ENCODE measurements at regions not wholly inside any gene's neighbourhood (a gene's known extent, or its start where the extent isn't known, plus 50 kb on each side); places are given as distances from the start of the nearest gene placed in this dataset.

DNA sequence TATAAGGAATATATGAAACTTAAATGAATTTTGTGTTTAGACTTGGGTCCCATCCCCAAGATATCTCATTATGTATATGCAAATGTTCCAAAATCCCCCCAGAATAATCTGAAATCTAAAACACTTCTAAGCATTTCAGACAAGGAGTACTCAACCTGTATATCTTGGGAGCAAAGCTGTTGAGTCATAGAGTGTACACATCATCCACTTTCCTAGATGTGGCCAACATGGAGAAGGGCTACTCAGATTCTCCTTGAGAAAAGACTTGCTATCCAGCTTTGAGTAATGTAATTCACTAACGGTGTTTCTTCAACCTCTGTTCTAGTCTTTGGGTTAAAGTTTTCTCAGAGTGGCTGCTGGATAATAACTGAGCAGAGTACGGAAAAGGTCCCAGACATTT lies 215.5 kb upstream of the POU1F1 start:
- no TSS peak for BruUV-seq (replicated peaks)
- POLR2A ChIA-PET (ENCODE audit: unreplicated experiment) = no interaction called here

More for the DNA sequence above, 215.5 kb upstream of the POU1F1 start:
- WGBS, 2 experiments (ENCODE audit: extremely low coverage in 2 of 2, insufficient read length in 1 of 2) = no CpG with 5 or more reads among the region's 2 CpGs
- H4K20me1 ChIP-seq (ENCODE audit: insufficient read depth, low read length) = no peaks in the 10 kb centered on the region
- H3K27me3 ChIP-seq (ENCODE audit: control insufficient read depth, insufficient read depth, low read length) = no peaks in the 10 kb centered on the region
- H4K5ac ChIP-seq (ENCODE audit: low read depth, low read length) = no peak overlapping the region
- H3K56ac ChIP-seq (ENCODE audit: extremely low read depth, insufficient read depth, low read length) = no peak overlapping the region
- no peak overlapping the region for H3K27ac ChIP-seq (ENCODE audit: insufficient read depth, low read length)
- H3K4ac ChIP-seq (ENCODE audit: low read depth, low read length) = no peak overlapping the region
- in situ Hi-C loops (cut with MboI; ENCODE audit: low sequenced_read_pairs) = no loop called here
- ATAC-seq (ENCODE audit: low read depth) = no peak
- no peaks in the 10 kb centered on the region for H3K79me1 ChIP-seq (ENCODE audit: low read depth in 1 of 2, low read length in 2 of 2)
- dilution Hi-C loops (cut with HindIII; ENCODE audit: low sequenced_read_pairs, unreplicated experiment) = no loop called here
- no peak overlapping the region for H2BK15ac ChIP-seq (ENCODE audit: low read depth, low read length)
- CTCF ChIA-PET = no interaction called here
- H2BK20ac ChIP-seq (ENCODE audit: low read depth, low read length) = no peak overlapping the region
- H2AFZ ChIP-seq (replicated peaks; ENCODE audit: low read length, poor library complexity) = no peak overlapping the region
- no peaks in the 10 kb centered on the region for H3K9me1 ChIP-seq (ENCODE audit: insufficient read depth, low read length)
- H4K91ac ChIP-seq (ENCODE audit: insufficient read depth, low read depth, low read length) = no peak overlapping the region
- DNase-seq = no peak
- TF ChIP-seq ELK1 (IDR thresholded peaks at IDR 0.05; ENCODE audit: borderline replicate concordance, low read depth, low read length) (no peak), CHD1 (IDR thresholded peaks at IDR 0.05; ENCODE audit: low read depth, low read length) (no peak), RCOR1 (IDR thresholded peaks at IDR 0.05; ENCODE audit: insufficient replicate concordance, low read length) (no peak), CEBPB (IDR thresholded peaks at IDR 0.05; ENCODE audit: low read depth, low read length) (no peak), MXI1 (IDR thresholded peaks at IDR 0.05; ENCODE audit: borderline replicate concordance, low read depth, low read length) (no peak), BHLHE40 (IDR thresholded peaks at IDR 0.05; ENCODE audit: low read depth, low read length) (no peak), MAFK (IDR thresholded peaks at IDR 0.05; ENCODE audit: low read depth, low read length) (no peak), USF2 (IDR thresholded peaks at IDR 0.05; ENCODE audit: low read depth, low read length) (no peak), NFE2L2 (IDR thresholded peaks at IDR 0.05; ENCODE audit: low read depth, low read length) (no peak)
- no peaks in the 10 kb centered on the region for H3K36me3 ChIP-seq (ENCODE audit: control insufficient read depth, insufficient read depth, low read length)
- H3K9ac ChIP-seq (ENCODE audit: low read depth, low read length) = no peak overlapping the region
- H2AK5ac ChIP-seq (ENCODE audit: low read depth, low read length) = no peak overlapping the region
- H2BK5ac ChIP-seq (ENCODE audit: low read depth, low read length, poor library complexity, severe bottlenecking) = no peak overlapping the region
- intact Hi-C loops (cut with micrococcal nuclease) = loop anchor here (10.0 kb wide), 1 partner anchor 503 kb away; no protein-coding TSS in a partner anchor
- no peak overlapping the region for H4K8ac ChIP-seq (ENCODE audit: low read depth in 2 of 2, low read length in 2 of 2)
- H3K18ac ChIP-seq (ENCODE audit: low read depth, low read length) = no peak overlapping the region
- no peak overlapping the region for H3K4me2 ChIP-seq (ENCODE audit: low read depth, low read length)
- H2AK9ac ChIP-seq (replicated peaks; ENCODE audit: low read depth, low read length, poor library complexity) = no peak overlapping the region
- H3K14ac ChIP-seq (replicated peaks; ENCODE audit: low read depth, low read length) = no peak overlapping the region
- H3K4me3 ChIP-seq (ENCODE audit: insufficient read depth, low read depth, low read length) = no peak overlapping the region
- no peaks in the 10 kb centered on the region for H3K9me3 ChIP-seq (ENCODE audit: control insufficient read depth, insufficient read depth, low read length)
- no peaks in the 10 kb centered on the region for H3K4me1 ChIP-seq (ENCODE audit: control insufficient read depth, insufficient read depth, low read length)
- no peak overlapping the region for H2BK120ac ChIP-seq (ENCODE audit: low read depth, low read length)
- no peak overlapping the region for H3K23ac ChIP-seq (ENCODE audit: low read depth, low read length)

All from IMR-90 (cell line).